ENCODE measurements at regions not wholly inside any gene's neighbourhood (a gene's known extent, or its start where the extent isn't known, plus 50 kb on each side); places are given as distances from the start of the nearest gene placed in this dataset.

DNA sequence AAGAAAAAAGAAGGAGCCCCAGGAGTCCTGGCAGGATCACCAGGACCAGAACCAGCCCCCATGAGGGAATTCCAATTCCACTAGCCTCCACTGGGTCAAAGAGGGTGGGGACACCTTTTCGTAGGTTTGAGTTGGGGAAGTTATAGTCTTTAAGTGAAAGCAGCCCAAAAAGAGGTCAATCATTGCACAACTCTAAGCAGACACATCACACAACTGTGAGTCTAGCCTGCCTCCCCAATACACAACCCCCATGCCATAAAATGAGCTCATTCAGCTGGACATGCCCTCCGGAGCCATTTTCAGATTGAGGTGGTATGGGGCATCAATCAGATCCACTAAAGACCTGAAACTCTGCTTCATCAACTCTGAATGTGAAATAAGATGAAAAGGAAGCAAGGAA is 179.9 kb downstream of the NPHP4 start:
- no peak for DNase-seq

DNA sequence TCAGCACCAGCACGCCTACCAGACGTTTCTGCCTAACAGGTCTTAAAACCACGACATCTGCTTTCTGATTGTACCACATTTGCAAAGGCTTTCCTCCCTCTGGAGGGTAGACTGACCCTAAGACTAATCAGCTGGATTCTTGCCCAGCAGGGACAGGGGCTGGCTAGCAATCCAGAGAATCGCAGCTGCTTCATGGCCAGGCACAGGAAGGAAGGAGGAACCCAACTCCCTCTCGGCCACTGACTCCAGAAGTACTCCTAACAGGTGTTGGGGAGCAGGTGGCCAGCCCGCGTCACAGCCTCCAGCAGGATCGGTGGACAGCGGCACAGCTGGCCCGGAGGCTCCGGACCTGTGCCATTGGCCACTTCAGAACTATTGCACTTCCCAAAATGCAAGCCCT is 180.8 kb downstream of the NPHP4 start:
- DNase-seq = peak; percentile 90

DNA sequence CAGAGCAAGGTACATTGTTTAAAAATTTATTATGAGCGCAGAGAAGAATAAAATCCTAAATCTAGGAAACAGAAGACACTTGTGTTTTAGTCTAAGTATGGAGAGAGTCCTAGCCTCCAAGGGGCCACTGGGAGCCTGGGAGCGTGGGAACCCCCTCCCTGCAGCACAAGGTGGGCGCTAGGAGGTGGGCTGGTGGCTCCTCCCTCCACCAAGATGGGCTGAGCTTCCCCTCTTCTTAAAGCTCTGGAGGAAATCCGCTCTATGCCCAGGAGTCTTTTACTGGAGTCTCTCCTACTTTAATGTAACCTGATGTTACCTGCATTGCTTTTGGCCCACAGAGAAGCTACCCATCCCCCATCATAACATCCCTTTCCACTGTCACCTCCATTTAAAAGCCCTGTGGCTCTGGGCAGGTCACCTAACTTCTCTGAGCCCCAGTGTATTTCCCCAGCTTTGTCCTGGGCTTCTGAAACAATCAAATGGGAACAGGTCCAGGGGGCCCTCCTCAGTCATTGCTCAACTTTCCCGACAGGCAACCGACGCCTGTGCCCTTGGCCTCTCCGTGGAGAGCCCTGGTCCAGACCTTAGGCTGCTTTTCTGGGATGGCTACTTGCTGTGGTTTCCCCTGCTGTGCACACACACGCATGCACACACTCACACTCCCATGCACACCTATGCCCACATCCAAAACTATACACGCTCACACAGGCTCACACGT is 181.5 kb downstream of the NPHP4 start:
- DNase-seq = no peak

DNA sequence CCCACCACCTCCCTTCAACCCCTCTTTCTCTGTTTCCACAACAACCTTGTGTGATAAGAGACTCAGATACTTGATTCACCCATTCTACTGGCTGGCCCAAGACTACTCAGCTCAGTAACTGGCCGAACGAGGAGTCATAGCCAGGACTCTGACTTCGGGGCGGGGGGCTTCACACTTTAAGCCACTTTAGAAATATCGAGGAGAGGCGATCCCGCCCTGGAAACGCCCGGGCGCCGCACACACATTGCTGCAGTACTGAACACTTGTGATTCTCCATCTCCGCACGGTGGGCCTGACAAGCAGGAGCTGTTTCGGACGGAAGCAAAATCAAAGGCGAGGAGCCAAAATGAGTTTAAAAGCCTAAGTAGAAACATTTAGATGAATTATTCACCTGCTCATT is 182.1 kb downstream of the NPHP4 start:
- no peak for DNase-seq

DNA sequence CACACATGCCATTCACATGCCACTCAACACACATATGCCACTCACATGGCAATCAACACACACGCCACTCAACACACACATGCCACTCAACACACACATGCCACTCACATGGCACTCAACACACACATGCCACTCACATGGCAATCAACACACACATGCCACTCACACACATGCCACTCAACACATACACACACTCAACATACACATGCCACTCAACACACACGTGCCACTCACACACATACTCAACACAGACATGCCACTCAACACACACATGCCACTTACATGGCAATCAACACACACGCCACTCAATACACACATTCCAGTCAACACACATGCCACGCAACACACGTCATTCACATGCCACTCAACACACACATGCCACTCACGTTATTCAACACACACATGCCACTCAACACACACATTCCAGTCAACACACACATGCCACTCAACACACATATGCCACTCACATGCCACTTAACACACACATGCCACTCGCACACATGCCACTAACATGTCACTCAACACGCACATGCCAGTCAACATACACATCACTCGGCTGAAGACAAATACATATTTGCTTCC is 182.9 kb downstream of the NPHP4 start:
- no peak for DNase-seq

DNA sequence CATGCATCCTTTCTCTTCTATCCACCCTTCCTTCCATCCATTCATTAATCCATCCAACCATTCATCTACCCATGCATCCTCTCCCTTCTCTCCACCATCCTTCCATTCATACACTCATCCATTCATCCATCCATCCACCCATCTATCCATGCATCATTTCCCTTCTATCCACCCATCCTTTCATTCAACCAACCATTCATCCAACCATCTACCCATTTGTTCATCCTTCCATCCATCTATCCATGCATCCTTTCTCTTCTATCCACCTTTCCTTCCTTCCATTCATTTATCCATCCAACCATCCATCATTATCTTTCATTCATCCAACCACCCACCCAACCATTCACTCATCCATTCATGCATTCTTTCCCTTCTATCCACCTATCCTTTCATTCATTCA is 188.4 kb downstream of the NPHP4 start:
- no peak for DNase-seq

DNA sequence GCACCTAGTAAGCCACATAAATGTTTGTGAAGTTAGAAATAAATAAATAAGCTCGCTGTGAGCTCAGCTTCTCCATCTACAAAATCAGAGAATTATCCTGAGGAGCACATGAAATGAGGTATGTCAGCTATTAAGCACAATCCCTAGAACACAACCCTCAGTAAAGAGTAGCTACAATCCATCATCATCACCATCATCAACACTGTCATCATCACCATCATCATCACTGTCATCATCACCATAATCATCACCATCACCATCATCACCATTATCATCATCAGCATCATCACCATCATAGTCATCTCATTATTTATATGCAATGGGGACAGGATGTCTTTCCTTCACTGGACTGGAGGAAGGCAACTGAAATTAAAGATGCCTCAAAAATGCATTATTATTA is 189.6 kb downstream of the NPHP4 start:
- DNase-seq = no peak

DNA sequence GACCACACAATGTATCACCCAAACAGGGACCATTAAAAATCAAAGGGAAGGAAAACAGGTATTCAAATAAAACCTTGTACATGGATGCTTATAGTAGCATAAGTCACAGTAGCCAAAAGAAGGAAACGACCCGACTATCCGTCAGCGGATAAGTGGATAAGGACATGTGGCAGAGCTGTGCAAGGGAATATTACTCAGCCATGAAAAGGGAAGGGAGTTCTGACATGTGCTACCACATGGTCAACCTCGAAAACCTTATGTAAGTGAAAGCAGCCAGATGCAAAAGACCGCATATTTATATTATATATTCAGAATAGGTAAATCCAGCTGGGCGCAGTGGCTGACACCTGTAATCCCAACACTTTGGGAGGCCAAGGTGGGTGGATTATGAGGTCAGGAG is 193.3 kb downstream of the NPHP4 start:
- DNase-seq = no peak

DNA sequence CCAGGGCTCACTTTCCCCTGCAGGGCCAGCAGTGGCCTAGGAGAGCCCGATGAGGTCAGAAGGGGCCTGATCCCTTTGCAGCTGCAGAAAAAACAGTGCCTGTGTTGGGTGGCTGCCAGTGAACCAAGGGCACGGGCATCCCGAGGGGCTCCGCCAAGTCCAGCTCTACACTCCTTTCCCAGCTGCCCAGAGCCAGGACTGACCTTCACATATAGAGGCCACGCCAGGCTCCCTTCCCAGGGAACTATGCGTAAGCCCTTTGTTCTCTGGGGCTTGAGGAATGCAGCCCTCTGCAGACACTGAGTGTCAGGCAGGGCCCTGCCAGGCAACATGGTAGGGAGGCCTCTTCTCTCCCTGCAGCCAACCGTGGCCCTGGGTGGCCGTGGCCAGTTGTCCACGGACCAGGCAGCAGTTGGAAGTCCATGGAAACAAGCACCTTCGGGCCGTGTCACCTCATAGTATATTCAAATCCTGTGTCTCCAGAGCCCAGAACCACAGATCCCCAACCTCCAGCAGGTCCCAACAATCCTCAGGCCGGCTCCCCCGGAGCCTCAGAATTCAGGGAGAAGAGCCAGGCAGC is 194.0 kb downstream of the NPHP4 start:
- no peak for DNase-seq

DNA sequence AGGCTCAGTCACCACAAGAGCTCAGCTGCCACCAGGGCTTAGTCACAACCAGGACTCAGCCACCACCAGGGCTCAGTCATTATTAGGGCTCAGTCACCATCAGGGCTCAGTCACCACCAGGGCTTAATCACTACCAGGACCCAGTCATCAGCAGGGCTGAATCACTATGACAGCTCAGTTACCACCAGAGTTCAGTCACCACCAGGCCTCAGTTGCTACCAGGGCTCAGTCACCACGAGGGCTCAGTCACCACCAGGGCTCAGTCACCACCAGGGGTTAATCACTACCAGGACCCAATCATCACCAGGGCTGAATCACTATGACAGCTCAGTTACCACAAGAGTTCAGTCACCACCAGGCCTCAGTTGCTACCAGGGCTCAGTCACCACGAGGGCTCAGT is 196.2 kb downstream of the NPHP4 start:
- no peak for DNase-seq

DNA sequence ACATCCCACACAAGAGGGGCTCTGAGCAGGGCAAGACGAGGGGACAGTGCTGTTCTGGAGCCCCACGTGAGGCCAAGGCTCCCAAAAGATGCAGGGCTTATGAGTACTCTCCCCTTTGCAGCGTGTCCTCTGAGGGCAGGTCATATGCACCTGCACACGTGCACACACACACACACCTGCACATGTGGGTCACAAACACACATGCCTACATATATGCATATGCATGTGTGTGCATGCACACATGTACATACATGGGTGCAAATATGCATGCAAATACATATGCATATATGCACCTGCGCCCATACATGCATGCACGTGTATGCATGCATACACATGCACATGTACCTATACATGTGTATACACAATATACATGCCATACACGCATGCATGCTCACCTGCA is 197.9 kb downstream of the NPHP4 start:
- DNase-seq = no peak

DNA sequence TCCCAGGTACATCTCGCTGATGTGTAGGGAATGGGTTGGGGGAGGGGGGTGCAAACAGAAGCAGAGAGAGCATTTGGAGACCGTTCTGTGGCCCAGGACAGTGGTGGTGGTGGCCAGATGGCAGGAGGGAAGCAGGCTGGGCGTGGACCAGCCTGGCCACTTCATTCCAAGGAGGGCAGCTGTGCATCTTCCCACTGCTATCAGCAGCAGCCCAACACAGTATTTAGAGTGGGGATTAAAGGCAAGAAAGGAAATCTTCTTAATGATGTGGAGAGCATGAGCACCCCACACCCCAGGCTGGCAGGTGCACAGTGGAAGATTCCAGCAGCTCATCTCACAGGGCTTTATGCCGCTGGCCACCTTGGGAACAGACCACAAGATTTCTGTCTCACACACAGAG is 198.7 kb downstream of the NPHP4 start:
- no peak for DNase-seq

DNA sequence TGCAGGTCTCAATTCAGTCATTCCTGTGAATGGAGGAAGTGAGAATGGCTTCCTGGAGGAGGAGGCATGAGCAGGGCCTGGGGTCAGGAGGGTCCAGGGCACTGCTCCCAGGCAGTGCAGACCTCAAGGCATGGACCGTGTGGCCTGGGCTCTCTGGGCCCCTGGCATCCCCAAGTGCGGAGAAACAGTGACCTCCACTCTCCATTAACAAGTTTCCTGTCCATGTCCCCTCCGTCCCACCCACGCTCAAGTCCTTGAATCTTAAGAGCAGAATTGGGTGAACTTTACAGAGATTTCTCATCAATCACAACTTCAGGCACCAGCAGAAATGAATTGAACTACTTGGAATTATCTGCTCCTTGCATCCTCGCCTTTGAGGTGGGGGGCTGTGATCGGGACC is 211.1 kb downstream of the NPHP4 start:
- DNase-seq = no peak

DNA sequence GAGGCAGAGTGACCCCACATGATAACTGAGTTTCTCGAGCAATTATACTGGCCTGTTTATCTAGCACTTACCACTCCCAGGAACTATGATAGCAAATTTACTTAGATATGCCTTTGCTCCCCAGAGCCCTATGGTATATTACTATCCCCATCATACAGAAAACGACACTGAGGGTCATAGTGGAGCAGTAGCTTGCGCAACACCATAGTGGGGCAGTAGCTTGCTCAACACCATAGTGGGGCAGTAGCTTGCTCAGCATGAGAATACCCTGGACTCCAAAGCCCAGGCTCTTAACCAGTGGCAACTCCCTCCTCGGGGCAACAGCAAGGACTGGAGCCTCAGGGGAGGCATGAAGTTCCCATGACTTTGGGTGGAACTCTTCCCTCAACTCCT is 211.9 kb downstream of the NPHP4 start:
- DNase-seq = no peak

DNA sequence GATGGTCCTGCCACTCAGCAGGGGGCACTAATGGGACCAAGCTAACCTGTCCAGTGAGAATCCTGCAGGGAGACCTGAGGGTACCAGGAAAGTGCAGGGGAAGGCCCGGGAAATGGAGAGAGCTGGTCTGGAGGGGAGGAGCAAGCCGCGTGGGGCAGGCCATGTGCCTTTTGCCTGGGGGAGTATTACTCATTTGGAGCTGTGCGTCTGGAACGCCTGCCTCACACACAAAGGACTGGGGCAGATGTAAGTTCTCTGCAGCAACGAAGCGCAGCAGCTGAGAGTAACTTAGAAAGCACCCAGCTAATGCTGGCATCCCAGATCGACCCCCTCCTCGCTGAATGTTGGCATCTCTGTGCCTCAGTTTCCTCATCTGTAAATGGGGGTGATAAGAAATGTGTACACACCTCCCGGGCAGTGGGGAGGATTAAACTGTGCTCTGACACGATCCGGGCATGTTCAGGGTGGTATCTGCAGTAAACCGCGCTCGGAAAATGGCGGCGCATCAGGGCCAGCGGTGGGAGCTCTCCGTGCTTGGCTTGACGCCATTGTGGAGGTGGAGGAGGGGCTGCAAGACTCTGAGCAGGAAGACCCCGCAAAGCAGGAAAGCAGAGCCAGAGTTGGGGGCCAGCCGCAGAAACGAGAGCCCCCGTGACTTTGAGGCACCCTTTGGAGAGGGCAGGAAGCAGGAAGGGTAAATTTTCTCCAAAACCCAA is 212.5 kb downstream of the NPHP4 start:
- DNase-seq = no peak

DNA sequence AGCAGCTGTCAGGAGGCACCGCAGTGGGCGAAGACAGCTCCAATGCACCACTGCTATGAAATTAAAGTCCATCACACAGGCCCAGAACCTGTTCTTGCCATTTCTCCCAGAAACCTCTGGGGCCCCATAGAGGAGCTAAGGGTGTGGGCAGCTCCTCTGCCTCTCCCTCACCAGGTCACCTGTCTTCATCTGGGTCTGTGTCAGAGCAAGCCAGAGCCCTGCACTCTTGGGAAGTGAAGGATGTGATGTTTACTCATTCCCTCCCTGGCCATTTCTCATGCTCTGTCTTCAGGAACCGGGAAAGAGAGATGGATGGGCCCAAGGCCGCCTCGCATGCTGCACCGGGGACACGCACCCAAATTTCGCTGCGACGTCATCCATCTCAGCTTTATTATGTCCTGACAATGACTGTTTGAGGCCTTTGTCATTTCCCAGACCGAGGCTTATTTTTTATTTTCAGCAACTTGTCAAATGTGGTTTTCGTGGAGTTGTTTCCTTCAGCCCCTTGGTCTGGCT is 216.1 kb downstream of the NPHP4 start:
- DNase-seq = no peak

DNA sequence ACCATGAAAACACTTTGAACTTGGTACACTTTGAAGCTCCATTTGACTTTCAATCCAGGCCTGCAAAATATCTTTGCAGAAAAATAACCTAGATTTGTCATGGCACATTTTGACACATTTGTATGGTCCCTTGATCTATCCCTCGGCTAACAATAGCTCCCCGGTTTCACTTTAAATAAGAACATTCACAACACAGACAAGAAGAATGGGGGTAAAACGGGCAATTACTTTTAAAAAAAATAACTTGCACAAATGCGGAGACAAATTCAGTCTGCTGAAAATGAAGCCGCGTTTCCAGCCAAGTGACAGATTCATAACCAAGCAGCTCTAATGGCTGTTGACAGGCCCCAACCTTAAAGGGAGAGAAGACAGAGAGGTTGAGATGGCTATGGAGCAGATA is 218.2 kb downstream of the NPHP4 start:
- no peak for DNase-seq

DNA sequence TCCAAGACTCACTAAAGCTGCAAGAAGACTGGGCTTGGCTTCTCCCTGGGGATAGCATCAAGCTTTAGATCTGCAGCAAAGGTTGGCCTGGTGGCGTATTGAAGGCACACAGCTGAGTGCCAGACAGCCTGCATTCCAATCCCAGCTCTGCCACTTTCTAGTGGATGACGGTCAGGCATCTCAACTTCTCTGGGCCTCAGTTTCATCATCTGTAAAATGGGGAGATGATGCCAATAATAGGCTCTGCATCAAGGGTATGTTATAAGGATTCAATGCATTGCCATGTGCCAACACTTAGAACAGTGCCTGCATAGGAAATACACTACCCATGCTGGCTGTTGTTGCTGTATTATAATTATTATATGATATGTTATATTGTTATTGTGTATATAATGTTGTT is 220.4 kb downstream of the NPHP4 start:
- DNase-seq = no peak

DNA sequence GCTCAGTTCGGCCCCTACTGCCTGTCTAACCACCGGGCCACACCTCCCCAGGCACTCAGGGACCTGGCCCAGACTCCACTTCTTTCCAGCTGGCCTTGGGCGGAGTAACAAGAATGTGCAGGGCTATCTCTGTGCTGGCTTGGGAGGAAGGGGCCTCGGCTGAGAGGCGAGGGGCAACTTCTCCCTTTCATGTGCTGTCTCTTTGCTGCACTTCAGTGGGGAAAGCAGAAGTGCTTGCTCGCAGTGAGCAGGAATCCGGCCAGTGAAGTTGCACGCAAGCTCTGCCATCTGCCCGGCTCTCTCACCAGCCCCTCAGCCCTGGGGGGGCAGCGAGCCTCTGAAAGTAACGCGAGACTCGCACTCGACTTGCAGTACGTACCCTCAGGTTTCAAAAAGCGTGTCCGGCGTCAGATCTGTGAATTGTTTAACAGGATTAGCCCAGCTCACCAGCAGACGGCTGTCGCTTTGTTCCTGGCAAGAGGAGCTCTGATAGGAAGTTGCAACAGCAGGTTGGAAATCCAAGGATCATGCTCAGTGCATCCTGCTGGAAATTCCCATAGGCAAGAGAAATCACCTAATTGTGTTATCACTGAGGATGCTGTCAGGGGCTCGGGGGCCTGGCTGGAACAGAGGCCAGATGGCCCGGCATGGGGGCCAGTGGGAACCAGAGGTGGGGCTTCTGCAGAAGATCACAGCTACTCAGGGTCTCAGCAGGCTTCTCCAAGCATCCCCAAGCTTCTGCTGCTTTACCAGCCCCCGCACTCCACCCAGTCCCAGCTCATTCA is 221.1 kb downstream of the NPHP4 start:
- no peak for DNase-seq

DNA sequence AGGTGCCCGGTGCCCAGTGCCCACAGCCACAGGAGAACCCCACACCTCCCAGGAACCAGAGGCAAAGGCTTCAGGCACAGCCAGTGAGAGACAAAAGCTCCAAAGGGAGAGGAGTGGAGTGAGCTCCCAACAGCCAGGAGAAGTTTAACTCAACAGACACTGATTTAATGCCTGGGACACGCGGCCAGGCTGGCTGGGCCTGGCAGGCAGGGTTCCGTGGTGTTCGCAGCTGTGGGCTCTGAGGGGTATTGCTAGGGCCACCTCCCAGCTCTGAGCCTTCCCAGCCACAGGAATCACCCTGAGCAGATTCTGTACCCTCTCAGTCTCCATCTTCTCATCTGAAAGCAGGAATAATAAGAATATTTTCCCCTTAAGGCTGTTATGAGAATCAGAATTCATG is 222.5 kb downstream of the NPHP4 start:
- no peak for DNase-seq

DNA sequence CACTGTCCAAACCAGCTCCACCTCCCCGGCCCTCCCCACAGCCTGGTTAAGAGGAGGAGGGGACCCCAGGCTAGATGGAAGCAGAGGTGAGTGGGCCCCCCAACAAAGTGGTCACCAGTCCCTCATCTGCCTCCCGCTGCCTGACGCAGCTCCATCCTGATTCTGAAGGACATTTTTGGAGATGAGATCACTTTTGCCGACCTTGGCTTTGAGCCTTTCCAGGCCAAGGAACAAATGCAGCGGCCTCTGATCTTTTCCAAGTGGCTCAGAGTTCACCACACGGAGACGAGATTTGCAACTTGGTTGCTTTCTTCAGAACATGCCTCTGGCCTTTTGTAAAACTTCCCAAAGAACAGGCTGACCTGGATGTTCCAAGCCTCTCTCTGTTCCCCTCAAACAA is 223.1 kb downstream of the NPHP4 start:
- DNase-seq = no peak

DNA sequence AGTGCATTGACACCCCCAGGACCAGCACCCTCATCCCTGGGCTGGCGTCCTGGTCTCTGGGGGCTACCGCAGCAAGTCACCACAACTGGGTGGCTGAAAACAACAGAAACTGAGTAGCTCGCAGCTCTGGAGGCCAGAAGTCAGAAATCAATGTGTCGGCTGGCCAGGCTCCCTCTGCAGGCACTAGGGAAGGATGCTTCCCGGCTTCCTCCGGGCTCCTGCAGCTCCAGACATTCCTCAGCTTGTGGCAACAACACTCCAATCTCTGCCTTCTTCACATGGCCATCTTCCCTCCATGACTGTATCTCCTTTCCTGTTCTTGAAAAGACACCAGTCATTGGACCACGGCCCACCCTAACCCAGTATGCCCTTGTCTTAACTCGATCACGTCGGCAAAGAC is 224.2 kb downstream of the NPHP4 start:
- peak; percentile 52 for DNase-seq

DNA sequence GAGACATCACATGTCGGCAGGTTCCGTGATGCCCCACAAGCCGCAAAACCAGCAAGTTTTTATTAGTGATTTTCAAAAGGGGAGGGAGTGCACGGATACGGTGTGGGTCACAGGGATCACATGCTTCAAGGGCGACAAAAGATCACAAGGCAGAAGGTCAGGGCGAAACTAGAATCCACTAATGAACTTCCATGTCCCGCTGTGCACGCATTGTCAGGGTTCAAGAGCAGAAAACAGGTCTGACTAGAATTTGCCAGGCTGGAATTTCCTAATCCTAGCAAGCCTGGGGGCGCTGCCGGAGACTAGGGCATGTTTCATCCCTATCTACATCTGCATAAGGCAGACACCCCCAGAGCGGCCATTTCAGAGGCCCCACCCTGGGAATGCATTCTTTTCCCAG is 225.2 kb downstream of the NPHP4 start:
- DNase-seq = peak; percentile 93

Data from NCI-H1105 treated with DMSO at 0.1 percent for 48 hours (cell line).